Astrocyte (in vitro differentiated cells and primary cell): ENCODE measurements at regions not wholly inside any gene's neighbourhood (a gene's known extent, or its start where the extent isn't known, plus 50 kb on each side); places are given as distances from the start of the nearest gene placed in this dataset.
A peak's percentile ranks its signal among the peaks of the same experiment; 100 is the strongest.

Experiments
- DNase-seq: peaks from one replicate; pipeline ENCODE4 v3.0.0-alpha.2; 2010; ENCODE audit warnings: low read depth
- FAIRE-seq: peaks from 2 replicates; lab custom pipeline; 2011; peaks lifted over from hg19 to GRCh38; lab: Jason Lieb, UNC
- H2AFZ ChIP-seq: 2 replicates; pipeline ENCODE4 v1.6.0; 2012; ENCODE audit warnings: low read depth, low read length, inconsistent platforms
- H3K27ac ChIP-seq: 2 replicates; pipeline ENCODE4 v1.5.1; 2011; ENCODE audit warnings: low read depth, low read length, inconsistent platforms
- H3K27me3 ChIP-seq: 2 replicates; pipeline ENCODE4 v1.6.0; 2011; ENCODE audit warnings: low read length, inconsistent platforms; ENCODE audit not compliant: insufficient read depth
- H3K36me3 ChIP-seq: 2 replicates; pipeline ENCODE4 v1.5.1; 2011; ENCODE audit warnings: low read length, inconsistent platforms; ENCODE audit not compliant: insufficient read depth
- H3K4me1 ChIP-seq: 2 replicates; pipeline ENCODE4 v1.5.1; 2011; ENCODE audit warnings: low read length, inconsistent platforms; ENCODE audit not compliant: insufficient read depth
- H3K4me2 ChIP-seq: 2 replicates; pipeline ENCODE4 v1.6.0; 2012; ENCODE audit warnings: low read length, inconsistent platforms
- H3K4me3 ChIP-seq: 2 replicates; pipeline ENCODE4 v1.5.1; 2011; ENCODE audit warnings: low read depth, mild to moderate bottlenecking, low read length, inconsistent platforms; ENCODE audit not compliant: insufficient read depth
- H3K79me2 ChIP-seq: 2 replicates; pipeline ENCODE4 v1.6.0; 2012; ENCODE audit warnings: mild to moderate bottlenecking, low read length, inconsistent platforms; ENCODE audit not compliant: insufficient read depth
- H3K9ac ChIP-seq: 2 replicates; pipeline ENCODE4 v1.6.0; 2012; ENCODE audit warnings: mild to moderate bottlenecking, low read length, inconsistent platforms
- H3K9me3 ChIP-seq: 2 replicates; pipeline ENCODE4 v1.5.1; 2012; ENCODE audit warnings: low read depth, mild to moderate bottlenecking, low read length, inconsistent platforms; ENCODE audit not compliant: insufficient read depth
- H4K20me1 ChIP-seq: 2 replicates; pipeline ENCODE4 v1.6.0; 2012; ENCODE audit warnings: low read length, inconsistent platforms; ENCODE audit not compliant: insufficient read depth
- H3K27ac Mint-ChIP-seq: one replicate; pipeline ENCODE4 v1.8.0; 2021; ENCODE audit warnings: mild to moderate bottlenecking, mixed read lengths; ENCODE audit not compliant: unreplicated experiment
- H3K27me3 Mint-ChIP-seq: one replicate; pipeline ENCODE4 v1.8.0; 2021; ENCODE audit warnings: low read depth, mixed read lengths; ENCODE audit not compliant: unreplicated experiment
- H3K36me3 Mint-ChIP-seq: one replicate; pipeline ENCODE4 v1.8.0; 2021; ENCODE audit warnings: low read depth, mixed read lengths; ENCODE audit not compliant: unreplicated experiment
- H3K4me1 Mint-ChIP-seq: one replicate; pipeline ENCODE4 v1.8.0; 2021; ENCODE audit warnings: low read depth, mixed read lengths; ENCODE audit not compliant: unreplicated experiment
- H3K4me3 Mint-ChIP-seq: one replicate; pipeline ENCODE4 v1.8.0; 2021; ENCODE audit warnings: mild to moderate bottlenecking, moderate library complexity, mixed read lengths; ENCODE audit not compliant: unreplicated experiment
- H3K9me3 Mint-ChIP-seq: one replicate; pipeline ENCODE4 v1.8.0; 2021; ENCODE audit warnings: mild to moderate bottlenecking, mixed read lengths; ENCODE audit not compliant: unreplicated experiment
- CTCF ChIP-seq: IDR thresholded peaks from 2 replicates; pipeline ENCODE4 v1.5.1; 2011; ENCODE audit warnings: low read depth, mild to moderate bottlenecking, inconsistent platforms, low read length, moderate library complexity; ENCODE audit not compliant: insufficient read depth
- EZH2 ChIP-seq: IDR thresholded peaks from 2 replicates; pipeline ENCODE4 v1.6.1; 2012; ENCODE audit warnings: mild to moderate bottlenecking, low read length, inconsistent platforms; ENCODE audit not compliant: insufficient read depth

- FAIRE-seq, result peak; percentile 100
- no peak overlapping the region for H3K4me3 Mint-ChIP-seq
- Histone ChIP-seq H2AFZ (no peak overlapping the region), H3K27me3 (no peaks in the 10 kb centered on the region), H3K79me2 (no peaks in the 10 kb centered on the region), H3K9me3 (no peaks in the 10 kb centered on the region), H3K4me3 (no peak overlapping the region), H3K36me3 (no peaks in the 10 kb centered on the region), H4K20me1 (no peaks in the 10 kb centered on the region), H3K27ac (peak overlapping the region; percentile 56), H3K9ac (no peak overlapping the region), H3K4me1 (peaks cover 8% of the 10 kb centered on the region), H3K4me2 (peak overlapping the region; percentile 39)
- no peak for TF ChIP-seq CTCF
- TF ChIP-seq EZH2, result no peak
- peaks cover 7% of the 10 kb centered on the region for H3K4me1 Mint-ChIP-seq
- H3K27ac Mint-ChIP-seq, result no peak overlapping the region
- DNase-seq, result peak; percentile 85
- H3K9me3 Mint-ChIP-seq, result no peaks in the 10 kb centered on the region
- no peaks in the 10 kb centered on the region for H3K36me3 Mint-ChIP-seq
- H3K27me3 Mint-ChIP-seq, result no peaks in the 10 kb centered on the region
These were observed 186.4 kb upstream of the PUDP start for GRCh38 chrX:7334253-7334935.

DNA sequence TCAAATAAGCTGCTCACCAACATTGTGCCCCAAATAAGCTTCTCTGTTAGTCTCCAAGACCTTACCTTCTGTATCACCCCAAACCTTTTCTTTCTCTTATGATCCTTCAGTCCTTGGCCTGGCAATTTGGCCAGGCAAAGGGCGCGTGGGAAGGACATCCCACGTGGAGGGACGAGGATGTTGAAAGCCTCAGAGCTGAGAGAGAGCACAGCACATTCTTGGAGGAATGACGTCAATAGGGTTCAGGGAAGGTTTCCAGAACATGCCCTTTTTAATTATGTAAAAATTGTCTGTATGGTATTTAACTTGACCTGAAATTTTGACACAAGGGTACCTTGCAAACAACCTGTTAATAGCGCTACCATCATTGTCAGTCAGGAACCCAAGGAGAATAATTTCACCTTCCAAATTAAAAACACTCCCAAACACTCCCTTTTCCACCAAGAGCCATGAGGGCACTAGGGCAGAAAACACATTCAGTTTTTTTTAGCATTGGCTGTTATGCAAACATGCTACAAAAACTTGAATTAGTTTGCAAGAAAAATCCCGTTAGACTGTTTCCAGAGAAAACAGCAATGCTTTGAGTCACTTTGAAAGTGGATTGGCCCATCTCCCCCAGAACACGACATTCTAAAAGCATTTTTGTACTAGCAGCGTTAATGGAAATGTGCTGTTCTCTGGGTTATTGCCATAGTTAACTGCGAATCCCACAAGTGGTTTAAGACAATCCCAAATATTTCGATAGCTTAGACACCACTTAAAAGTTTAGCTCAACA, 183.2 kb upstream of the PUDP start:
- no peak overlapping the region for H3K27ac Mint-ChIP-seq
- no peaks in the 10 kb centered on the region for H3K9me3 Mint-ChIP-seq
- no peaks in the 10 kb centered on the region for H3K27me3 Mint-ChIP-seq
- DNase-seq, result peak; percentile 89
- Histone ChIP-seq H3K27me3 (no peaks in the 10 kb centered on the region), H3K79me2 (no peaks in the 10 kb centered on the region), H2AFZ (no peak overlapping the region), H3K4me3 (no peak overlapping the region), H3K4me2 (peak overlapping the region; percentile 40), H4K20me1 (no peaks in the 10 kb centered on the region), H3K27ac (peak overlapping the region; percentile 66), H3K36me3 (no peaks in the 10 kb centered on the region), H3K4me1 (peaks cover 8% of the 10 kb centered on the region), H3K9me3 (no peaks in the 10 kb centered on the region), H3K9ac (no peak overlapping the region)
- peak; percentile 100 for FAIRE-seq
- no peak for TF ChIP-seq EZH2
- TF ChIP-seq CTCF, result no peak
- peaks cover 7% of the 10 kb centered on the region for H3K4me1 Mint-ChIP-seq
- no peaks in the 10 kb centered on the region for H3K36me3 Mint-ChIP-seq
- no peak overlapping the region for H3K4me3 Mint-ChIP-seq
